ENCODE measurements at regions not wholly inside any gene's neighbourhood (a gene's known extent, or its start where the extent isn't known, plus 50 kb on each side); places are given as distances from the start of the nearest gene placed in this dataset.

DNA sequence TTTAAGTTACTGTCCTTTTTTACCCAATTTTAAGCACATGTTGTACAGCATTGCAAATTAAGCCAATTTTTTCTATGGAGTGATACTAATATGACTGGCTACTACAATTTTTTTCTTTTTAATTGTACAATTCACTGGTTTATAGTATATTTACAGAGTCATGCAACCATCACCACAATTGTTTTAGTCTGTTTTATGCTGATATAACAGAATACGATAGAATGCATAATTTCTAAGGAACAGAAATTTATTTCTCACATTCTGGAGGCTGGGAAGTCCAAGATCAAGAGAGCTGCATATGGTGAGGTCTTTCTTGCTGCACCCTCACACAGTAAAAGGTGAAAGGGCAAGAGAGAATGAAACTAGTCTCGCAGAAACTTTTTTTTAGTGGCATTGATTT lies 125.3 kb downstream of the GLUD2 start:
- TF ChIP-seq, protein P1, sequence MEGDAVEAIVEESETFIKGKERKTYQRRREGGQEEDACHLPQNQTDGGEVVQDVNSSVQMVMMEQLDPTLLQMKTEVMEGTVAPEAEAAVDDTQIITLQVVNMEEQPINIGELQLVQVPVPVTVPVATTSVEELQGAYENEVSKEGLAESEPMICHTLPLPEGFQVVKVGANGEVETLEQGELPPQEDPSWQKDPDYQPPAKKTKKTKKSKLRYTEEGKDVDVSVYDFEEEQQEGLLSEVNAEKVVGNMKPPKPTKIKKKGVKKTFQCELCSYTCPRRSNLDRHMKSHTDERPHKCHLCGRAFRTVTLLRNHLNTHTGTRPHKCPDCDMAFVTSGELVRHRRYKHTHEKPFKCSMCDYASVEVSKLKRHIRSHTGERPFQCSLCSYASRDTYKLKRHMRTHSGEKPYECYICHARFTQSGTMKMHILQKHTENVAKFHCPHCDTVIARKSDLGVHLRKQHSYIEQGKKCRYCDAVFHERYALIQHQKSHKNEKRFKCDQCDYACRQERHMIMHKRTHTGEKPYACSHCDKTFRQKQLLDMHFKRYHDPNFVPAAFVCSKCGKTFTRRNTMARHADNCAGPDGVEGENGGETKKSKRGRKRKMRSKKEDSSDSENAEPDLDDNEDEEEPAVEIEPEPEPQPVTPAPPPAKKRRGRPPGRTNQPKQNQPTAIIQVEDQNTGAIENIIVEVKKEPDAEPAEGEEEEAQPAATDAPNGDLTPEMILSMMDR (IDR thresholded peaks at IDR 0.05), result no peak
- TF ChIP-seq EZH2 (IDR thresholded peaks at IDR 0.05; ENCODE audit: borderline replicate concordance, insufficient read depth, low read depth, low read length, poor library complexity, severe bottlenecking), result no peak

All from B cell (primary cell).